ENCODE measurements at regions not wholly inside any gene's neighbourhood (a gene's known extent, or its start where the extent isn't known, plus 50 kb on each side); places are given as distances from the start of the nearest gene placed in this dataset.
"Not testable (repeated sequence)": the region's sequence is repeated elsewhere in the genome, so short reads cannot be mapped to it uniquely, and the experiment has no call there.

- no peak for ATAC-seq
- intact Hi-C loops (cut with DNase I) = no loop called here
- no peak for DNase-seq
Observed at GRCh38 chr6:115055579-115055978, 712.8 kb upstream of the HS3ST5 start.

GRCh38 chr6:115054242-115054641 is 711.4 kb upstream of the HS3ST5 start:
- ATAC-seq; DNase-seq; intact Hi-C loops (cut with DNase I): not testable (repeated sequence)

- ATAC-seq = no peak
- intact Hi-C loops (cut with DNase I) = no loop called here
- DNase-seq = no peak
Observed at GRCh38 chr6:115053169-115053860, 710.5 kb upstream of the HS3ST5 start.

- ATAC-seq = no peak
- DNase-seq = no peak
- intact Hi-C loops (cut with DNase I) = no loop called here
Observed at GRCh38 chr6:115016593-115016992, 673.8 kb upstream of the HS3ST5 start.

GRCh38 chr6:115004982-115005381 is 662.2 kb upstream of the HS3ST5 start:
- DNase-seq = no peak
- intact Hi-C loops (cut with DNase I) = no loop called here
- ATAC-seq = peak in 1 of 2 donors; percentile 46

GRCh38 chr6:115004204-115004603 is 661.4 kb upstream of the HS3ST5 start:
- ATAC-seq = peak in 1 of 2 donors; percentile 82
- intact Hi-C loops (cut with DNase I) = no loop called here

GRCh38 chr6:115001731-115002350 is 659.0 kb upstream of the HS3ST5 start:
- DNase-seq (no peak), ATAC-seq (no peak)
- intact Hi-C loops (cut with DNase I) = no loop called here

More at GRCh38 chr6:115004204-115004603, 661.4 kb upstream of the HS3ST5 start:
- DNase-seq = no peak

- ATAC-seq (no peak), DNase-seq (no peak)
- intact Hi-C loops (cut with DNase I) = no loop called here
Observed at GRCh38 chr6:115000736-115001135, 657.9 kb upstream of the HS3ST5 start.

GRCh38 chr6:114998492-114998891 is 655.7 kb upstream of the HS3ST5 start:
- intact Hi-C loops (cut with DNase I) = no loop called here
- ATAC-seq (no peak), DNase-seq (no peak)

GRCh38 chr6:114997813-114998292 is 655.0 kb upstream of the HS3ST5 start:
- intact Hi-C loops (cut with DNase I) = no loop called here

GRCh38 chr6:114995526-114995925 is 652.7 kb upstream of the HS3ST5 start:
- ATAC-seq (no peak), DNase-seq (no peak)
- intact Hi-C loops (cut with DNase I) = no loop called here

More at GRCh38 chr6:114997813-114998292, 655.0 kb upstream of the HS3ST5 start:
- no peak for DNase-seq
- no peak for ATAC-seq

- ATAC-seq (no peak), DNase-seq (no peak)
- intact Hi-C loops (cut with DNase I) = no loop called here
Observed at GRCh38 chr6:114989279-114989964, 646.6 kb upstream of the HS3ST5 start.

GRCh38 chr6:114987281-114987680 is 644.5 kb upstream of the HS3ST5 start:
- no peak for ATAC-seq
- intact Hi-C loops (cut with DNase I) = no loop called here
- DNase-seq = no peak

- intact Hi-C loops (cut with DNase I) = no loop called here
- no peak for ATAC-seq
- no peak for DNase-seq
Observed at GRCh38 chr6:114955363-114955762, 612.5 kb upstream of the HS3ST5 start.

GRCh38 chr6:114952229-114952628 is 609.4 kb upstream of the HS3ST5 start:
- intact Hi-C loops (cut with DNase I) = no loop called here
- no peak for DNase-seq

GRCh38 chr6:114945392-114945791 is 602.6 kb upstream of the HS3ST5 start:
- ATAC-seq = no peak
- intact Hi-C loops (cut with DNase I) = no loop called here
- DNase-seq = no peak

More at GRCh38 chr6:114952229-114952628, 609.4 kb upstream of the HS3ST5 start:
- no peak for ATAC-seq

GRCh38 chr6:114941078-114941477 is 598.3 kb upstream of the HS3ST5 start:
- no peak for ATAC-seq
- DNase-seq = no peak
- intact Hi-C loops (cut with DNase I) = no loop called here

GRCh38 chr6:114940181-114940580 is 597.4 kb upstream of the HS3ST5 start:
- DNase-seq (no peak), ATAC-seq (no peak)
- intact Hi-C loops (cut with DNase I) = no loop called here

- ATAC-seq = no peak
Observed at GRCh38 chr6:114939630-114940029, 596.8 kb upstream of the HS3ST5 start.

GRCh38 chr6:114936080-114936479 is 593.3 kb upstream of the HS3ST5 start:
- intact Hi-C loops (cut with DNase I) = no loop called here
- ATAC-seq (no peak), DNase-seq (no peak)

More at GRCh38 chr6:114939630-114940029, 596.8 kb upstream of the HS3ST5 start:
- no peak for DNase-seq
- intact Hi-C loops (cut with DNase I) = no loop called here

Measured in left cardiac atrium (tissue), 4 donors.